GM18868 (cell line): ENCODE measurements at regions not wholly inside any gene's neighbourhood (a gene's known extent, or its start where the extent isn't known, plus 50 kb on each side); places are given as distances from the start of the nearest gene placed in this dataset.

Source experiments
- ATAC-seq: cut with Tn5 transposase; IDR thresholded peaks from one replicate; pipeline ENCODE4 v1.9.1; 2021; ENCODE audit warnings: mild to moderate bottlenecking, moderate library complexity; ENCODE audit not compliant: unreplicated experiment

- ATAC-seq: no peak
Measured at GRCh38 chr11:70486731-70487130, 88.4 kb downstream of the CTTN start.

GRCh38 chr11:70487160-70487559, 88.8 kb downstream of the CTTN start:
- ATAC-seq: no peak

- no peak for ATAC-seq
Measured at GRCh38 chr11:70487756-70488155, 89.4 kb downstream of the CTTN start.

- no peak for ATAC-seq
Measured at GRCh38 chr11:70488171-70488703, 89.9 kb downstream of the CTTN start.

GRCh38 chr11:70489276-70489675, 90.9 kb downstream of the CTTN start:
- ATAC-seq: no peak

- ATAC-seq: no peak
Measured at GRCh38 chr11:70490208-70490607, 91.9 kb downstream of the CTTN start.

GRCh38 chr11:70490723-70491558, 92.6 kb downstream of the CTTN start:
- ATAC-seq: no peak

- no peak for ATAC-seq
Measured at GRCh38 chr11:70491696-70492472, 93.6 kb downstream of the CTTN start.

- no peak for ATAC-seq
Measured at GRCh38 chr11:70493089-70493474, 94.8 kb downstream of the CTTN start.

- ATAC-seq: no peak
Measured at GRCh38 chr11:70493891-70494290, 95.6 kb downstream of the CTTN start.

- no peak for ATAC-seq
Measured at GRCh38 chr11:70494559-70495350, 96.4 kb downstream of the CTTN start.

GRCh38 chr11:70495351-70496310, 97.3 kb downstream of the CTTN start:
- no peak for ATAC-seq

- ATAC-seq: no peak
Measured at GRCh38 chr11:70496591-70497535, 98.5 kb downstream of the CTTN start.

GRCh38 chr11:70497536-70498075, 99.3 kb downstream of the CTTN start:
- ATAC-seq: no peak

GRCh38 chr11:70498171-70498571, 99.8 kb downstream of the CTTN start:
- ATAC-seq: no peak

GRCh38 chr11:70498976-70499801, 100.9 kb downstream of the CTTN start:
- ATAC-seq: no peak

- no peak for ATAC-seq
Measured at GRCh38 chr11:70500076-70500847, 101.9 kb downstream of the CTTN start.
